ENCODE measurements at regions not wholly inside any gene's neighbourhood (a gene's known extent, or its start where the extent isn't known, plus 50 kb on each side); places are given as distances from the start of the nearest gene placed in this dataset.

GRCh38 chr6:65776332-65776731, 69.3 kb upstream of the EYS start:
- no peak for DNase-seq (ENCODE audit: low spot score)
- Histone ChIP-seq H3K4me1 (ENCODE audit: insufficient read depth, low read length, poor library complexity, severe bottlenecking) (no peaks in the 10 kb centered on the region), H3K36me3 (ENCODE audit: insufficient read depth, low read length, poor library complexity, severe bottlenecking) (no peaks in the 10 kb centered on the region), H3K27me3 (replicated peaks; ENCODE audit: insufficient read depth, low read depth, low read length, poor library complexity) (no peaks in the 10 kb centered on the region), H3K9me3 (ENCODE audit: low read depth, low read length, poor library complexity, severe bottlenecking) (no peaks in the 10 kb centered on the region), H3K27ac (ENCODE audit: low read depth, low read length, poor library complexity, severe bottlenecking) (no peak overlapping the region), H3K4me3 (ENCODE audit: low read depth, low read length, poor library complexity, severe bottlenecking) (no peak overlapping the region)
- intact Hi-C loops (cut with micrococcal nuclease; ENCODE audit: unreplicated experiment), result no loop called here
- ChIA-PET CTCF (no interaction called here), POLR2A (ENCODE audit: low non-redundant PET) (interaction anchor here (0.6 kb wide), 1 partner anchor 695 kb away, joined by 3 read pairs; no protein-coding TSS in a partner anchor)
- BruUV-seq (replicated peaks), result no TSS peak
- TF ChIP-seq CTCF (conservative IDR thresholded peaks at IDR 0.05; ENCODE audit: low read depth, low read length) (no peak), EZH2 (IDR thresholded peaks at IDR 0.05; ENCODE audit: borderline replicate concordance, low read depth, low read length, poor library complexity, severe bottlenecking) (no peak)

GRCh38 chr6:65771946-65772345, 64.9 kb upstream of the EYS start:
- H3K9me3 ChIP-seq (ENCODE audit: low read depth, low read length, poor library complexity, severe bottlenecking), result no peaks in the 10 kb centered on the region
- no peak for DNase-seq (ENCODE audit: low spot score)
- POLR2A ChIA-PET (ENCODE audit: low non-redundant PET), result no interaction called here
- H3K4me1 ChIP-seq (ENCODE audit: insufficient read depth, low read length, poor library complexity, severe bottlenecking), result no peaks in the 10 kb centered on the region
- no peak overlapping the region for H3K4me3 ChIP-seq (ENCODE audit: low read depth, low read length, poor library complexity, severe bottlenecking)
- no peaks in the 10 kb centered on the region for H3K27me3 ChIP-seq (replicated peaks; ENCODE audit: insufficient read depth, low read depth, low read length, poor library complexity)
- intact Hi-C loops (cut with micrococcal nuclease; ENCODE audit: unreplicated experiment), result no loop called here
- H3K27ac ChIP-seq (ENCODE audit: low read depth, low read length, poor library complexity, severe bottlenecking), result no peak overlapping the region
- CTCF ChIA-PET, result no interaction called here
- BruUV-seq (replicated peaks), result no TSS peak
- no peaks in the 10 kb centered on the region for H3K36me3 ChIP-seq (ENCODE audit: insufficient read depth, low read length, poor library complexity, severe bottlenecking)
- TF ChIP-seq EZH2 (IDR thresholded peaks at IDR 0.05; ENCODE audit: borderline replicate concordance, low read depth, low read length, poor library complexity, severe bottlenecking) (no peak), CTCF (conservative IDR thresholded peaks at IDR 0.05; ENCODE audit: low read depth, low read length) (no peak)

- POLR2A ChIA-PET (ENCODE audit: low non-redundant PET), result no interaction called here
These were observed 54.9 kb upstream of the EYS start for GRCh38 chr6:65761890-65762289.

More at GRCh38 chr6:65761890-65762289, 54.9 kb upstream of the EYS start:
- intact Hi-C loops (cut with micrococcal nuclease; ENCODE audit: unreplicated experiment), result no loop called here
- TF ChIP-seq CTCF (conservative IDR thresholded peaks at IDR 0.05; ENCODE audit: low read depth, low read length) (no peak), EZH2 (IDR thresholded peaks at IDR 0.05; ENCODE audit: borderline replicate concordance, low read depth, low read length, poor library complexity, severe bottlenecking) (no peak)
- Histone ChIP-seq H3K4me3 (ENCODE audit: low read depth, low read length, poor library complexity, severe bottlenecking) (no peak overlapping the region), H3K4me1 (ENCODE audit: insufficient read depth, low read length, poor library complexity, severe bottlenecking) (no peaks in the 10 kb centered on the region), H3K27ac (ENCODE audit: low read depth, low read length, poor library complexity, severe bottlenecking) (no peak overlapping the region), H3K36me3 (ENCODE audit: insufficient read depth, low read length, poor library complexity, severe bottlenecking) (no peaks in the 10 kb centered on the region), H3K9me3 (ENCODE audit: low read depth, low read length, poor library complexity, severe bottlenecking) (no peaks in the 10 kb centered on the region), H3K27me3 (replicated peaks; ENCODE audit: insufficient read depth, low read depth, low read length, poor library complexity) (no peaks in the 10 kb centered on the region)
- CTCF ChIA-PET, result no interaction called here
- DNase-seq (ENCODE audit: low spot score), result no peak
- BruUV-seq (replicated peaks), result no TSS peak

All from A673 (cell line).